ENCODE measurements at regions not wholly inside any gene's neighbourhood (a gene's known extent, or its start where the extent isn't known, plus 50 kb on each side); places are given as distances from the start of the nearest gene placed in this dataset.

DNA sequence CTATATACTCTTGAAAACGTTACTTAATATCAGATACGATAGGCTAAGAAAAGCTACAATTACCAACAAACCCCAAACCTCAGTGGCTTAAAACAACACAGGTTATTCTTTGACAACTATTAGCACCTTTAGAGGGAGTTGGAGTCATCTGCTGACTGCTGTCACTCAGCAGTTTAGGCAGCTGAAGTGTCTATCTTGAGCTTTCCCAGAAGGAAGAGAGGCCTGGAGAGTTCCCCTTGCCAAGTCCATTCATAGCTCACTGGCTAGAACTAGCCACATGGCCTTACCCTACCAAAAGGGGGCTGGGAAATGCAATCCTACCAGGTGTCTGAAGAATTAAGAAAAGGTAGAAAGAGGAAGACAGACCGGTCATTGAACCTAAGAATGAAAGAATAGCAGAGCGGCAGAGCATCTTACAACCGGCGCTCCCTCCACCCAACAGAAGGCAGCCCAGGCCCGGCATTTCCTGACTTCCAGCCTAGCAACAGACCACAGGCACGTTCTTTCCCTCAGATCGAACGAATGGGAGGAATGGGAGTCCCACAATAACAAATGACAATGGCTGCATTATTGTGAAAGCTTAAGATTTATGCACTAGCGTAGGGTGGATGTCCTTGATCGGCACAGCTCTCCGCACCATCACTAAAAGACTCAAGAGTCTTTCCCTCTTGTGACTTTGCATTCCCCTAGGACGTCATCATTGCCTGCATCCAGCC lies 211.2 kb upstream of the CTAGE1 start:
- no peak for DNase-seq

GRCh38 chr18:22630980-22631379 lies 213.3 kb upstream of the CTAGE1 start:
- no peak for DNase-seq

- DNase-seq = no peak
These were observed 214.5 kb upstream of the CTAGE1 start for GRCh38 chr18:22632191-22632590.

- no peak for DNase-seq
These were observed 216.7 kb upstream of the CTAGE1 start for GRCh38 chr18:22634464-22634863.

GRCh38 chr18:22637787-22638186 lies 220.1 kb upstream of the CTAGE1 start:
- no peak for DNase-seq

GRCh38 chr18:22639026-22639463 lies 221.3 kb upstream of the CTAGE1 start:
- no peak for DNase-seq

- no peak for DNase-seq
These were observed 221.8 kb upstream of the CTAGE1 start for GRCh38 chr18:22639561-22639960.

DNA sequence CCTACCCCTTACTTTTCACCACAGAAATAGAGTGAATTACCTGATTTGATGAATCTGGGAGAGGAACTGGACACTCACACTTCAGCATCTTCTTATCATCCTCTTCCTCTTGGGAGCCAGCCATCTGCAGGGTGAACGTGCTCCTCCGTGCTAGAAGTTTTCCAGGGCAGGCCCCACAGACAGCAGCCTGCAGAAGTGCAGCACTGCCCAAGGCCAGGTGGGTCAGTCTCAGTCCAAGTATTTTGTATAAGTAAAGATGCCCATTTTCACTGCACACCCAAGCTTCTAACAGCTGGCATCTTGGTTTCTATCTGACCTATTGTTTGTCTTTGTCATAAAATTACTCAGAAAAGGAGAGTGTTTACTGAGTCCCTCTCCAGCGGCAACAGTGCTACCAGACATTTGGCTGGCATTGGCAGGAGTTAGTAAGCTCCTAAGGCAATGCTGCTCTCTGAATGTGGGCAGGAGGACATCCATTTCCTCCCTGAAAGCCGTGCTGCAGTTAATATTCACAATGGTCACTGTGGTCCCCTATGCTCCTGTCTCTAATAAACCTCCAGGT lies 222.6 kb upstream of the CTAGE1 start:
- DNase-seq = no peak

DNA sequence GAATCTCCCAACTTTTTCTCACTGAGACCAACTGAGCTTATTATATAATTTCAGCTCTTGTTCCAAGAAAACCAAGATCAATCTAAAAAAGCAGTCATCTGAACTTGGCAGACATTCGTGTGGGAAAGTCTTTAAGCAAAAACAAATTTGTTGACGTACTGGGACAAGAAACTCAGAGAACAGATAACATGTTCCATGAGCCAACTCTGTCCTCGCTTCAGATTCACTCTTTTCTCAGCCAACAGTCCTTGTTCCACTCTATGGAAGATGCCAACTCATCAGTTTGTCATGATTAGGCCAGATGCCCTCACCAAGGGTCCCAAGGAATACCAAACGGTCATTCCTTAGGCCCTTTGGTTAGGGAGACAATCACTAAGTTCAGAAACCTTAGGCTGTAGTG lies 224.2 kb upstream of the CTAGE1 start:
- no peak for DNase-seq

GRCh38 chr18:22643731-22644130 lies 226.0 kb upstream of the CTAGE1 start:
- no peak for DNase-seq

- no peak for DNase-seq
These were observed 232.5 kb upstream of the CTAGE1 start for GRCh38 chr18:22650247-22650646.

- DNase-seq = no peak
These were observed 239.9 kb upstream of the CTAGE1 start for GRCh38 chr18:22657619-22658018.

- DNase-seq = no peak
These were observed 240.6 kb upstream of the CTAGE1 start for GRCh38 chr18:22658318-22658717.

DNA sequence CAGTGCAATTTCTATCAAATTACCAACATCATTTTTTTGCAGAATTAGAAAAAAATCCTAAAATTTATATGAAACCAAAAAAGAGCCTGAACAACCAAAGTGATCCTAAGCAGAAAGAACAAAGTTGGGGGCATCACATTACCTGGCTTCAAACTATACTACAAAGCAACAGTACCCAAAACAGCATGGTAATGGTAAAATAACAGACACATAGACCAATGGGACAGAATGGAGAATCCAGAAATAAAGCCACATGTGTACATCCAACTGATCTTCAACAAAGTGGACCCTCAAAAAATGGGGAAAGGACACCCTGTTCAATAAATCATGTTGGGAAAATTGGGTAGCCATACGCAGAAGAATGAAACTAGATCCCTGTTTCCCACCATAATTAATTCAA lies 245.7 kb upstream of the CTAGE1 start:
- DNase-seq = no peak

DNA sequence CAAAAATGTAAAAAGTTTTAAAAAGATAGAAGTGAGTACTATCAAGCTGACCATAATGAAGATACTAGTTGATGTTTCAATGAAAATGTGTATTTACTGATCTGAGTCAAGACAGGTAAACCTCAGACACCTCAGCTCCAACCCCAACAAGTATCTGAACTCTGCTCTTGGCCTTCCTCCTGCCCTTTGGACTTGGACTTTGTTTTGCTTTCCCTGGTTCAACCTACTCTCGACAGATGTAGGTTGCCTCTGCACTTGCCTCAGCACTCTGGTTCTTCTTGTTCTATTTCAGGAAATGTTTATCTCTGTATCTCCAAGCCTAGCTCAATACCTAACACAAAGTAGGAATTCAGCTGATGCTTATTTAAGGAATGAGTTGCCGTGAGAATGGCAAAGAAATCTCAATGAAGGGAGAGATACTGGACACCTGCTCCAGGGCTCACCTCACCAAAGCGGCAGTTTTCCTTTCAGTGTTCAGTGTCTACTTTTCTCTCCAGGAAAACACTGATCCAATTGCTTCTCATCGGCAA lies 248.8 kb upstream of the CTAGE1 start:
- no peak for DNase-seq

DNA sequence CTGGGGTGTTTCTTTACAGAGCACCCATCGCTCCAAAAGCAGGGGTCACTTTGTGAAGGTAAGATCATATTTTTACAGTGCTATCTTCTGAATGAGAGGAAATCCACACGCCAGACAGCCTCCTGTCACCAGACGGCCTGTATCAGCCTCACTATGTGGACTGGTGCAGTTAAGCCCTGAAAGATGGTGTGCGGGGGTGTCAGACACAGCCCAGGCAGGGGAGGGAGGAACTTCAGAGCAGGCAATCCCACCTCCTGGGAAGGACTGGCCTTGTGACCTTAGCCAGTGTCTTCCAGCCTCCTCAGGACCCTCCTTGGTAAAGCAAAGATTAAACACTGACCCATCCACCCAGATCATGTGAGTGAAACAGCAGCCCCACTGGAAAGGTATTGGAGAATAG lies 249.4 kb upstream of the CTAGE1 start:
- DNase-seq = no peak

DNA sequence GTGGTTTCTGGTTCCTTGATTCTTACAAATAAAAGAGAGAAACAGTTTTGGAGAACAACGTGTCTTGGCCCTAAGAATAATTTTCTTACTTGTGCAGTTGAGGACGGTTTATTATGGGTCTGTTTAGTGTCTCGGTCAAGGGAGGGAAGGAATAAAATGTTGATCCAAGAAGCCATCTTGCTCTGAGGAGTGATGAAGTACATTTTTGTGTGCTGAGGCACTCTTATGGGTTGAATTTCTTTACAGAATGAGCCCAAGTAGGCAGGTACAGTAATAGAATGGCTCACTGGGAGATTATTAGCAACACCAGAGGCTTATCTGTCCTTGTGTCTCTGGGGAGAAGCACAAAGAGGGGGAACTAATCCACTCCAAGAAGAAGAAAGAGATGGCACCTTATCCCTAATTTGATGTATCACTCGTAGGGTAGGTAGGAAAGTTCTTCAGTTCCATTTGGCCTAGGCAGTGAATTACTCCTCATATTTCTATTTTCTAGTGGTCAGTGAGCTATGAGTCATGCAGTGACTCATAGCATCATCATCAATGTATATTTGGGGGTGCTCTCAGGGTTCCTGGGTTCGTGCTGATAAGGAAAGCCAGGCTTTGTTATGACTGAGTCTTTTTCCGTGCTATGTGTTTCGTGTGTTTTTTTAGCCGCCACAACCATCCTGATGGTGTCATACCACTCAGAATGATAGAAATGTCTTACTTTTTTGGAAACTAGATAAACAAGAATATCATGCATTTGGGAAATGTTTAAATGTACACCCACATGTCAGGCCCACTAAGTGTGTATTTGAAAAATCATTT lies 250.1 kb upstream of the CTAGE1 start:
- DNase-seq = no peak

- no peak for DNase-seq
These were observed 250.8 kb upstream of the CTAGE1 start for GRCh38 chr18:22668496-22668895.

GRCh38 chr18:22670914-22671313 lies 253.2 kb upstream of the CTAGE1 start:
- peak in 1 of 3 donors; percentile 11 for DNase-seq

GRCh38 chr18:22673182-22673862 lies 255.6 kb upstream of the CTAGE1 start:
- no peak for DNase-seq

GRCh38 chr18:22674272-22674671 lies 256.6 kb upstream of the CTAGE1 start:
- DNase-seq = peak; percentile 39 to 67 (median 54)

GRCh38 chr18:22675006-22675405 lies 257.3 kb upstream of the CTAGE1 start:
- DNase-seq = no peak

DNA sequence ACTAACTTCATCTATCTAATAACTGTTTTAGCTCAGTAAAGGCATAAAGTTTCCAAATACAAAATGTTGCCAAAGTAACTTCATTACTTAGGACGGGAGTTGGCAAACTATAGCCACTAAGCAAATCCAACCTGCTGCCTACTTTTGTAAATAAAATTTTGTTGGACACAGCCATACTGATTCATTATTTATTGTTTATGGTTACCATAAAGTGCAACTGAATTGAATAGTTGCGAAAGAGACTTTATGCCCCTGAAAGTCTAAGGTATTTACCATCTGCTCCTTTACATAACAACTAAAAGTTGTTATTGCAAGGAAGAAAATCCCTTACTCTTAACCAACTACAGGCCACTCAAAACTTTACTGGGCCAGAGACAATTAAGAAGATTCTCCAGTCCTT lies 256.7 kb upstream of the RBBP8 start:
- DNase-seq = no peak
